GM12891 (cell line): ENCODE measurements at regions not wholly inside any gene's neighbourhood (a gene's known extent, or its start where the extent isn't known, plus 50 kb on each side); places are given as distances from the start of the nearest gene placed in this dataset.
"Not testable (repeated sequence)": the region's sequence is repeated elsewhere in the genome, so short reads cannot be mapped to it uniquely, and the experiment has no call there.

Experiments used
- DNase-seq: peaks from one replicate; pipeline ENCODE4 v3.0.0; 2011; ENCODE audit warnings: low spot score; ENCODE audit not compliant: insufficient read length
- FAIRE-seq: peaks from 2 replicates; lab custom pipeline; 2011; peaks lifted over from hg19 to GRCh38; lab: Jason Lieb, UNC
- PAX5 ChIP-seq: IDR thresholded peaks from 2 replicates; pipeline ENCODE4 v1.6.1; 2011; ENCODE audit warnings: low read length, moderate library complexity, mild to moderate bottlenecking; ENCODE audit not compliant: insufficient read depth, severe bottlenecking
- POLR2A ChIP-seq: IDR thresholded peaks from 2 replicates; pipeline ENCODE4 v1.6.1; 2011; ENCODE audit warnings: low read depth, low read length, control low read depth
- POLR2AphosphoS5 ChIP-seq: IDR thresholded peaks from 2 replicates; pipeline ENCODE4 v1.6.1; 2011; ENCODE audit warnings: low read depth, low read length, control low read depth
- POU2F2 ChIP-seq: IDR thresholded peaks from 2 replicates; pipeline ENCODE4 v1.6.1; 2011; ENCODE audit warnings: low read depth, mild to moderate bottlenecking, control low read depth, low read length, moderate library complexity
- SPI1 ChIP-seq: IDR thresholded peaks from 2 replicates; pipeline ENCODE4 v1.6.1; 2011; ENCODE audit warnings: low read depth, low read length, control low read depth
- TAF1 ChIP-seq: IDR thresholded peaks from 2 replicates; pipeline ENCODE4 v1.6.1; 2011; ENCODE audit warnings: low read depth, low read length, control low read depth

DNA sequence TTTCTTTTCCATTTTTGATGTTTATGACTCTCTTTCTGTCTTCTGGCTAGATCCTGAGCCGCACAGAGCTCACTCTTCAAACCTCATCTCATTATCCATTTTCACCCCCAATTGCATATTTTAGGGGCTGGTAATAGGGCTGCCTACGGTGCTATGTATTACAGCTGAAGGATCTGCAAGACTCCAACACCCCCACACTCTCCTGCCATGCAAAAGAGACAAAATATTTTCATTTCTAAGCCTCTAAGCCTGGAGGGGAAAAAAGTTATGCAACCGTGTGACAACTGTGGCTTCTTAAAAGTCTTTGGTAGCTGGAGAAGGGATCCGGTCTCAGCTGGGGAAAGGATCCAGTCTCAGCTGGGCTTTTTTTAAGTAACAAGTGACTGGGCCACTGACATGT is 311.6 kb downstream of the NPHP4 start:
- TF ChIP-seq TAF1 (no peak), POLR2A (no peak), POLR2AphosphoS5 (no peak), POU2F2 (no peak), SPI1 (no peak), PAX5 (no peak)
- no peak for DNase-seq
- FAIRE-seq = no peak

DNA sequence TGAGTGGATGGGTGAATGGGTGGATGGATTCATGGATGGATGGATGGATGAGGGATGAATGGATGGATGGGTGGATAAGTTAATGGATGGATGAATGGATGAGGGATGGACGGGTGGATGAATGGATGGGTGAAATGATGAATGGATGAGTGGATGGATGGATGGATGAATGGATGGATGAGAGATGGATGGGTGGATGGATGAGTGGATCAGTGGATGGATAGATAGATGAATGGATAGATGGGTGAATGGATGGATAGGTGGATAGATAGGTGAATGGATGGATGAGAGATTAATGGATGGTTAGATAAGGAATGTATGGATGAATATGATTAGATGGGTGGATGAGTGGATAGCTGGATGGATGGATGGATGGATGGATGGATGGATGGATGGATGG is 313.5 kb downstream of the NPHP4 start:
- no peak for TF ChIP-seq TAF1
- no peak for TF ChIP-seq POU2F2
- no peak for TF ChIP-seq SPI1
- no peak for TF ChIP-seq POLR2AphosphoS5
- TF ChIP-seq PAX5 = no peak
- TF ChIP-seq POLR2A = no peak
- DNase-seq (no peak), FAIRE-seq (no peak)

DNA sequence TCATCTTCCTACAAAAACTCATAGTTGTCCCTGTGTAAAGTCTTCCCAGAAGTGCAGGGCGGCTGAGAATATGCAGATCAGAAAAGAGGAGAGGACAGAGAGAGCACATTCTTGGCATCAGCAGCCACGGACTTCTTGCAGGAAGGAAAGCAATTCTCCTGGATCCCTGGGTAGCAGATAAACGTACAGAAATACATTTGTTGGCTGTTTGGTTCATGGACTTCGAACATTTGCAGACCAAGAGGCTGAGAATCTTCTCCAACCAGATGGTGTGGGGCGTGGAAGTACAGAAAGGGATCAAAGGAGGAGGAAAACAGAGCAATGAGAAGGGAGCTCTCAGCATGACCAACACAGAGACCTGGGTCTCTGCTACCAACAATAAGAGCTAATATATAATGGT is 319.9 kb downstream of the NPHP4 start:
- not testable (repeated sequence) for FAIRE-seq

DNA sequence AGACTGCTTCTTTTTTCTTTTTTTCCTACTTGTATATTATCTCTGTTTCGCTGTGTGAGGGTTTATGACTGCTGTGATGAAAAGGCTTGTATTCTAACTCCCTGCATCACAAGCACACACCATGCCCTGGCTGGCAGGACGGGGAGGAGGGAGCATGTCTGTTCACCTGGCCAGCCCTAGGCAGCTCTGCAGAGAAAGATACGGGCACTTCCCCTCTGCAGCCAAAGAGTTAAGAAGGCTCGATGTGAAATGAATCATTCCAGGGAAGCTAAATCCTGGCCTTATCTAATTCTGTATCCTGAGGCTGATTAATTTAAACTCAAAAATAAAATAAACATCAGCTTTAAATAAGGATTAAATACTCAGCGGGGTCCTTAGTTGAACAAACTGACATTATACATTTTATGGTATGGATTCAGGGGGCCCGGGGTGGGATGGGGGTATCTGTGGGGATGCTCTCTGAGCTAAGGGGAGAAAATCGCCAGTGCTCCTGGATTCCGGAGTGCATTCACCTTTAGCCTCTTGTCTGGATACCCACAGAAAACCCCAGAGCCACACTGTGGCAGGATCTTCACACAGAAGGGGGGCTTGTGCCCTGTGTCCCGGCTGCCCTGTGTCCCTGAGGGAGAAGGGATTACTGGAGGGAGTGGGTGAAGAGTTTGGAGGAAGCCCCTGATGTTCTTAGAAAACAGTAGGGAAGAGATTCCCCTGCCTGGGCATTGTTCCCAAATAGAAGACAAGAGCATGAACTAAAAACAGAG is 321.5 kb downstream of the NPHP4 start:
- TF ChIP-seq TAF1 (no peak), POLR2AphosphoS5 (no peak), PAX5 (no peak), SPI1 (no peak), POLR2A (no peak), POU2F2 (no peak)
- FAIRE-seq (no peak), DNase-seq (no peak)

More for the DNA sequence above, 319.9 kb downstream of the NPHP4 start:
- not testable (repeated sequence) for DNase-seq

DNA sequence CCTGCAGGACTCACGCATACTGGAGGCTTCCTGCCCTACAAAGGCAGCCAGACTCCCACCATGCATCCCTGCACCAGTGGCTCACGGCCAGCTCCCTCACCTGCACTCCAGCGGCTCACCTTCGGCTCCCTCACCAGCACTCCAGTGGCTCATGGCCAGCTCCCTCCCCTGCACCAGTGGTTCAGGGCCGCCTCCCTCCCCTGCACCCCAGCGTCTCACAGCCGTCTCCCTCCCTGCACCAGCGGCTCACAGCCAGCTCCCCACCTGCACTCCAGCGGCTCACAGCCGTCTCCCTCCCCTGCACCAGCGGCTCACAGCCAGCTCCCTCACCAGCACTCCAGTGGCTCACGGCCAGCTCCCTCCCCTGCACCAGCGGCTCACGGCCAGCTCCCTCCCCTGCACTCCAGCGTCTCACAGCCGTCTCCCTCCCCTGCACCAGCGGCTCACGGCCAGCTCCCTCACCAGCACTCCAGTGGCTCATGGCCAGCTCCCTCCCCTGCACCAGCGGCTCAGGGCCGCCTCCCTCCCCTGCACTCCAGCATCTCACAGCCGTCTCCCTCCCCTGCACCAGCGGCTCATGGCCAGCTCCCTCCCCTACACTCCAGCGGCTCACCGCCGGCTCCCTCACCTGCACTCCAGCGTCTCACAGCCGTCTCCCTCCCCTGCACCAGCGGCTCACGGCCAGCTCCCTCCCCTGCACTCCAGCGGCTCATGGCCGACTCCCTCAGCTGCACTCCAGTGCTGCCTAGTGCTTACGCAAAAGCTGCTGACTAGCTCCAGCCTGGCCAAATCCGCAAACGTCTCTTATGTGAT is 324.5 kb downstream of the NPHP4 start:
- TF ChIP-seq PAX5 = no peak
- TF ChIP-seq SPI1 = no peak
- no peak for TF ChIP-seq POU2F2
- TF ChIP-seq TAF1 = no peak
- TF ChIP-seq POLR2AphosphoS5 = no peak
- no peak for TF ChIP-seq POLR2A
- FAIRE-seq (no peak), DNase-seq (no peak)

DNA sequence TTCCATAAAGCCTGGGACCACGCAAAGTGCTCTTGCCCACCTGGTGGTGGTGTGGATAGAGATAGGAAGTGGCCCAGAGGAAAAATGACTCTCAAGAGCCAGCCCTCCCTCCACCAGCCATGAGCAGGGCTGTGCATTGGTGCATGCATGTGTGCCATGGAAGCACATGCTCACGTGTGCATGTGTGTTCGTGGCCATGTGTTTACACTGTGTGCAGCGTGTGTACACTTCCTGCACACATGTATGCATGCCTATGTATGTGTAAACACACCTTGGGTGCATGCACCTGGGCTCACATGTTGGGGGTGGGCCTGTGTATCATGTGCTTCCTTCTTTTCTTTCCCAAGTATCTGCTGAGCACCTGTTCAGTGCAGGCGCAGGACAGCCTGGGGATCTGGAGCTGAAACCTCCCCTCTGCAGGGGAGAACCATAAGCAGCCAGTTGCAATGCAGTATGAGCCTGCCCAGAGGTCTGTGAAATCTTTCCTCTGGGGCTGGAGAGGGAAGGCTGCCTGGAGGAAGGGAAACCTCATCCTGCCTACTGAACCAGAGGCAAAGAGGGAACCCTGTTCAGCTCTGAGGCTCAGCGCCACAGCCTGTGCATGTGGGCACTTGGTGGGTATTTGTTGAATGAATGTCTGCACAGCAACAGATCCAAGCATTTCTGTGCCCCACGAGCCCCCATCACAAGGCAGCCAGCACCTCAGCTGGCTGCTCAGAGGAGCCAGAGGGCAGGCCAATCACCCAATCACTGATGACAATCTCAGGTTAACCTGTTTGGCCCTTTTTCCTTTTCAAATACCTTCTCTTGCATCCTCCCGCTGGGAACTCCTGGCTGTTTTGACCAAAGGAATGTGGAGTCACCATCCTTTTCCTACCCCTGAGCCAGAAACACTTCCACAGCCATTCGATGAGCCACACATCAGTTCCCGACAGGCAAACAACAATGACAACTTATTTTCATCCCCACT is 327.0 kb downstream of the NPHP4 start:
- DNase-seq (no peak), FAIRE-seq (no peak)
- TF ChIP-seq POLR2A (no peak), SPI1 (no peak), POLR2AphosphoS5 (no peak), PAX5 (no peak), TAF1 (no peak), POU2F2 (no peak)

DNA sequence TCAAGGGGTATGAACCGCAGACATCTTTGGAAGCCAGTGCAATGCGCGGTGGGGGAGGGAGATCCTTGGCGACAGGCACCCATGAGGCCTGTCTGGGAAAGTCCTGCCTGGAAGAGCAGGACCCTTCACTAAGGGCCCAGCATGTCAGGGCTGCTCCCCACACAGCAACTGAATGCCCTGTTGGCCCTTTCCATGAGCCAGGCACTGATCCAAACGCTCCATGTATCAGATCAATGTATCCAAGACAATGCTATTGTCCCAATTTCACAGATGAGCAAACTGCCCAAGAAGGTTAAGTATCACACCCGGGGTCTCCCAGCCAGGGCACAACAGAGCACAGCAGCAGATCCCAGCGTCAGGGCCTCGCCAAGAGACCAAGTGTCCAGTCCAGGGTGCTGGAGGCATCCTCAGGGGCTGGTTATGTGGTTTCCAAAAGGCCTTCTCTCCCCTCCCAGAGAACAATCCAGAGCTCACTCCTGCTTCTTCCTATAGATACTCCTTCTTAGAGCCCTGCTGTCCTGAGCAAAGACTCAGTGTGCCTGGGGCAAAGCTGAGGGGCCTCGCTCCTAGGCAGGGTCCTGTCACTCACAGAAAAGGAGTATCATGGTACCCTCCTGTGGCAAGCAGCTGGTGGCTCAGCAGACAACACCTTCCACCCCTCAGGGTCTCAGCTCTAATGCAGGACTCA is 328.0 kb downstream of the NPHP4 start:
- DNase-seq (no peak), FAIRE-seq (no peak)
- TF ChIP-seq POLR2AphosphoS5 = no peak
- TF ChIP-seq SPI1 = no peak
- no peak for TF ChIP-seq POU2F2
- no peak for TF ChIP-seq POLR2A
- TF ChIP-seq TAF1 = no peak
- TF ChIP-seq PAX5 = no peak

DNA sequence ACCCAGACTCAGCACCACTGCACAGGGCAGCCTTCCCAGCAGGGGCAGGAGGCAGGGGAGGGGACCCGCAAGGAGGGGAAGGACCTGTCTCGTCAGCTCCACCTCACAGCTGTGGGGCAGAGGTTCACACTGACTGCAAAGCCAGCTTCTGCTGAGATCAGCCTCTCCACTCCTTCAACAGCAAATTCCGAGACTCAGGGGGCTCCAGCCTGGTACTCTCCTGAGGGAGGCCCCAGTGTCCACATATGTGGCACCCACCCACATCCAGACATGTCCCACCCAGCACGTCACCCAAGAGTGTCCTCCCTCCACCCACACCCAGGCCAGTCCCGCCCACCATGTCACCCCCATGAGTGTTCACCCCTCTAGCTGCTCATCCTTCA is 329.5 kb downstream of the NPHP4 start:
- TF ChIP-seq PAX5 (no peak), TAF1 (no peak), POLR2A (no peak), POLR2AphosphoS5 (no peak), SPI1 (no peak), POU2F2 (no peak)
- DNase-seq (no peak), FAIRE-seq (no peak)

DNA sequence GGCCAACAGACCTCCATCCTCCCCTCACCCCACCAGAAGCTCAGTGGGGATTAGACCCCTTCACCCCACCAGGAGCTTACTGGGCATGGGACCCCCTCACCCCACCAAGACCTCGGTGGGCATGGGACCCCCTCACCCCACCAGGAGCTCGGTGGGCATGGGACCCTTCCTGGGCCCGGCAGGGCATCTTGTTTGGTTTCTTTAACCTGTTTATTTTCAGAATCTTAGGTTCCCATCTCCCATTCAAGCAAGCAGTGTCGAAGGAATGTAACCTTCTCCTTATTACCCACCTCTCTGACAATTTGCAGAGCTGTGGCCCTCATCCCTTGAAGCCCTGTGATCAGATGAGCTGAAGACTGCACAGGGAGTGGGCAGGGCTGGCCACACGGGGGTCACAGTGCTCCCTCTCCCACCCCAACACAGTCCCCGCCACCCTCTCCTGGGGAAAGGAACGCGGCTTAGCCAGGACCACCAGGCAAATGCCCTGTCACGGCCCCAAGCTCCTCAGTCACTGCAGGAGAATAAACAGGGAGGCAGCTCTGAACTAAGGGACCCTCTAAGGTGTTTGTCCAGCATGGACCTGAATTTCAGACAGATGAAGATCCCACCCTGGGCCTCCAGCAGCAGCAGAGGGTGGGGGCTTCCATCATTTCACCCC is 330.0 kb downstream of the NPHP4 start:
- DNase-seq = no peak
- FAIRE-seq = no peak
- TF ChIP-seq POLR2AphosphoS5 (no peak), SPI1 (no peak), PAX5 (no peak), POLR2A (no peak), POU2F2 (no peak), TAF1 (no peak)
